ENCODE measurements at regions not wholly inside any gene's neighbourhood (a gene's known extent, or its start where the extent isn't known, plus 50 kb on each side); places are given as distances from the start of the nearest gene placed in this dataset.

DNA sequence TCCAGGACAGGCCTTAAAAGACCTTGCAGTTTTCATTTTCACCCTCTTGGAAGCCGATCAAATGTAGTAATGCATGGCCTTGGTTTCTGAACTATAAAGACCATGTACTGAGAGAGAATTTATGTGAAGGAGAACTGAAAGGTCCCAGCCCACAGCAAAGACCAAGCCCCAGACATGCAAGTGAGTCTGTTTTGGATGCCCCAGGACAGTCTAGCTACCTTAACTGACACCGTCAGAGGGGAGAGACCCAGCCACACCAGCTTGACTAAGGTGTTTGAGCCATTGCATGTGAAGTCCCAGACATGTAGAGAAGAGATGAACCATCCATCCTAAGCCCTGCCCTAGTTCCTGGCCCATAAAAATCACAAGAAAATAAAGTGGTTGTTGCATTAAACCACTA is 316.8 kb upstream of the GATB start:
- TF ChIP-seq EZH2 (IDR thresholded peaks at IDR 0.05): no peak
- TF ChIP-seq, protein P1, sequence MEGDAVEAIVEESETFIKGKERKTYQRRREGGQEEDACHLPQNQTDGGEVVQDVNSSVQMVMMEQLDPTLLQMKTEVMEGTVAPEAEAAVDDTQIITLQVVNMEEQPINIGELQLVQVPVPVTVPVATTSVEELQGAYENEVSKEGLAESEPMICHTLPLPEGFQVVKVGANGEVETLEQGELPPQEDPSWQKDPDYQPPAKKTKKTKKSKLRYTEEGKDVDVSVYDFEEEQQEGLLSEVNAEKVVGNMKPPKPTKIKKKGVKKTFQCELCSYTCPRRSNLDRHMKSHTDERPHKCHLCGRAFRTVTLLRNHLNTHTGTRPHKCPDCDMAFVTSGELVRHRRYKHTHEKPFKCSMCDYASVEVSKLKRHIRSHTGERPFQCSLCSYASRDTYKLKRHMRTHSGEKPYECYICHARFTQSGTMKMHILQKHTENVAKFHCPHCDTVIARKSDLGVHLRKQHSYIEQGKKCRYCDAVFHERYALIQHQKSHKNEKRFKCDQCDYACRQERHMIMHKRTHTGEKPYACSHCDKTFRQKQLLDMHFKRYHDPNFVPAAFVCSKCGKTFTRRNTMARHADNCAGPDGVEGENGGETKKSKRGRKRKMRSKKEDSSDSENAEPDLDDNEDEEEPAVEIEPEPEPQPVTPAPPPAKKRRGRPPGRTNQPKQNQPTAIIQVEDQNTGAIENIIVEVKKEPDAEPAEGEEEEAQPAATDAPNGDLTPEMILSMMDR (IDR thresholded peaks at IDR 0.05): no peak
- no peak for TF ChIP-seq EZH2phosphoT487 (IDR thresholded peaks at IDR 0.05)
